GM21723 (cell line): ENCODE measurements at regions not wholly inside any gene's neighbourhood (a gene's known extent, or its start where the extent isn't known, plus 50 kb on each side); places are given as distances from the start of the nearest gene placed in this dataset.

Experiments used
- ATAC-seq: cut with Tn5 transposase; IDR thresholded peaks from one replicate; pipeline ENCODE4 v1.9.1; 2021; ENCODE audit warnings: mild to moderate bottlenecking, moderate library complexity; ENCODE audit not compliant: unreplicated experiment

DNA sequence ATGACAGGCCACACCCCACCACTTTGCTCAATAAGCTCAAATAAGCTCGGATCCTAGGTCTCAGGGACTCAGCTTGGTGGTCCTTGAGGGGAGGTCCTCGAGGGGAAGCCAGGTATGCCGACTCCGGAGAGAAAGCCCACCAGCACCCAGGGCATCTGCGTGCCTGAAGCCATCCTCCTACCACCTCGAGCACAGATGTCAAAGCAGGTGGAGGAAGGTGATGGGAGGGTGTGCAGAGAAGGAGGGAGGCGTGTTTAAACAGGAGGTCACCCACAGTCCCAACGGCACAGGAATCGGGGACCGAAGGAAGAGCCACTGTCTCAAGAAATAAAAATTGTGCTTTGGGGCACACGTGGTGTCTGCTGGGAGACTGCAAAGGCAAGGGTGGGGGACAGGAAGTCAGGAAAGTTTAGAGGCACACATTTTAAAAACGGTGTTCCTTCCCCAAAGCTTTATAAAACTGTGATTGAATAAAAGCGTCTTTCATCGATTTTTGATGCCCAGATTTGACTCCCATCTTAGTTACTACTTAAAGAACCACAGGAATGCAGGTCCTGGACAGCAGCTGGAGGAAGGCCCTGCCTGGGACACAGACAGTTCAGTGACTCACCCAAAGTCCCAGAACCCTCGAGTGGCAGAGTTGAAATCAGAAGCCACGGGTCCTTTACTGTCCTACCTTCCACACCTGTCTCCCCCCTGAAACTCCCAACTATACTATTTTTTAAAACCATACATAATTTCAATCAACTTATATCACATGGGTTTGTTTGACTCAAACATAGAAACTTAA lies 221.0 kb upstream of the PDE10A start:
- no peak for ATAC-seq

DNA sequence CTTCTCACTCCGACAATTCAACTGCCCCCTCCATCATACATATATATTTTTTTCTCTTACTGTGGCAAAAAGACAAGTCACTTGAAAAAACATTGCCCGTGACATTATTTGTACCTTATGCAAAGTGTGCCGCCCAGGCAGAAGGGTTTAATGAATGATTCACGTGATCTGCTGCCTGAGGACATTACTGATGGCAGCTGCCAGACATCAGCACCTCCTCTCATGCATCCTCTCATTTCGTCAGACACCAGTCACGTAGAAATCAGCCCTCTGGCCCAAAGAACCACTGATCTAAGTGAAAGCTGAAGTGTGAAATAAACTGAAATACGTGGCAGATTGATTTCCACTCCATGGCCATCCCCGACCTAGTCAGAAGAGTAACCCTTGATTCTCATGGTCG lies 218.8 kb upstream of the PDE10A start:
- ATAC-seq, result no peak

DNA sequence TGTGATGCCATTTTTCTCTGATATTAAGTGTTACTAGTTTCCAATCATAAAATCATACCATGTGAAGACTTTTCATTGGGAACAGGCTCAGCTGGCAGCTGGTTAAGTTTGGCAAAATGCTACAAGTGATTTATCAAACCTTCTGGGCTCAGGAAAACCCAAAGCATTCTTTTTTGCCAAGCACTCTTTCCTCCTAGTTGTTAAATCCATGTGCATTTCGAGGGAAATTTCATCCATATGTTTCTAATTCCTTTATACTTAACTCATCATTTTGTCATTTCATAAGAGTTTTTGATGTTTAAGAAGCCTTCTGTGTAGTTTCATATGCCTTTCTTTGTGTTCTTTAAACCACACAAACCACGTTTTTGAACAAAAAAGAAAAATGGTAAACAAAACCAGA lies 217.6 kb upstream of the PDE10A start:
- ATAC-seq, result no peak

DNA sequence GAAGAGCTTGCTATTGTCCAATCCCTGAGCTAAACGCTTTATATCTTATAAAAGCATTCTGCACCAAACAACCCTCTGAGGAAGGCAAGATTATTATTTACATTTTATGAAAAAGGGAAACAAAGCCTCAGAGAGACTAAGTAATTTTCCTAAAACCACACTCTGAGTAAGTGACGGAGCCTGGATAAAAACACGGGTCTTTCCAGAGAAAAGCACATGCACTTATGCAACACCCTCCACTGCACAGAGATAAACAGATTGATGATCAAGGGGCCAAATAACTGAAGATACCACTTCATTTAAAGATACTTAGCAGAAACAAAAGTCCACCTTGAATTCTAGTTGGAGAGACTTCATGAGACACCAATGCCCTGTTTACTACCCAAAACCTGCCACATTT lies 214.7 kb upstream of the PDE10A start:
- ATAC-seq, result no peak

- no peak for ATAC-seq
Measured at GRCh38 chr6:165877192-165877591, 214.2 kb upstream of the PDE10A start.

- no peak for ATAC-seq
Measured at GRCh38 chr6:165876588-165876987, 213.5 kb upstream of the PDE10A start.

DNA sequence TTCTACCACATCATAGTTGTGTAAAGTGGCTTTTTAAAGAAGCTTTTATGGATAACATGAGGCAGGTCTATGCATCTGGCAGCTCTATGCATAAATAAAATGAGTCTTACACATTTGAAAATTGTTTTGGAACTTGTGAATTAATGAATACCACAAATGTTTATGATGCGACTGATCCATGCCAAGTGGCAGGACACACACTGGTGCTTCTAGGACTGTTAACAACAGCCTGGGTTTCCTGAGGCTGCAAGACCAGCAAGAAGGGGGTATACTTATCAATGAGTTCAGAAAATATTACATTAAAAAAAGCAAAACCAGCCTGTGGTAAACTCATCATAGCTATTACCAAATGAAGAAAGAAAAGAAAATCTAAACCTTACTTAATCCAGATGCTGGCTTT lies 212.9 kb upstream of the PDE10A start:
- ATAC-seq, result no peak

DNA sequence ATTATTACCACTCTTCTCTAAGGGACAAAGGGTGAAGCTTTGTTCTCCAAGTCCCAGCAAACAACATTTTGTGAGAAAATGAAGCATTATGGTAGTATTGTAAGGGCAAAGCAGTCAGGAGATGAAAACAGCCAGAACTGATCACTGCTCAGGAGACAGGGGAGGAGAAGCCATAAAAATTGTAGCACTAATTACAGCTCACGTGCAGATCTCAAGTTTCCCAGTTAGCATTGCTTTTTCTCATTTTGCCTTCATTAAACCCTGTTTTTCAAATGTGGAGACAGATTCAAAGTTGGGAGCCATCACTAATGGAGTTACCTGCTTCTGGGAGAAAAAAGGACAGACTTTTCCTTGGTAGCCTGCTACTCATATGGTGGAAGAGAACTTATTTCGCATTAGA lies 210.9 kb upstream of the PDE10A start:
- ATAC-seq, result no peak

DNA sequence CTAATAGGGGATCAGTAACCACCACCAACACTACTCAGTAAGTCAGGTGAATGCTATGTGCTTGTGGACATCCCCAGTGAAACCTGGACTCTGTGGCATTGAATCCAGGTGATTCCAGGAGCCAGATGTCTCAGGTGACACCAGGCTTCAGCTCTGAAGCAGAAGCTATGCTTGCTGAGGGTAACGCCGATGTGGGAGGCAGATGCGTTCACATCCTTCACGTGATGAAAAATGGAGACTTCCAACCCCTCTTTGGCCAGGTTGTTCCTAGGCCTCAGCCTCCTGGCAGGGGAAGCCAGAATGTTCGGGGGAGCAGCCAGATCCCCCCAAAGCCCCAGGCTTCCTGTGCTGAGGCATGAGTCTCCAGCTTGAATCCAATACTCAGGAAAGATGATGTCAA lies 209.8 kb upstream of the PDE10A start:
- no peak for ATAC-seq

- ATAC-seq, result no peak
Measured at GRCh38 chr6:165872311-165872710, 209.3 kb upstream of the PDE10A start.

GRCh38 chr6:165871571-165871970 lies 208.5 kb upstream of the PDE10A start:
- no peak for ATAC-seq

- no peak for ATAC-seq
Measured at GRCh38 chr6:165869526-165869925, 206.5 kb upstream of the PDE10A start.

DNA sequence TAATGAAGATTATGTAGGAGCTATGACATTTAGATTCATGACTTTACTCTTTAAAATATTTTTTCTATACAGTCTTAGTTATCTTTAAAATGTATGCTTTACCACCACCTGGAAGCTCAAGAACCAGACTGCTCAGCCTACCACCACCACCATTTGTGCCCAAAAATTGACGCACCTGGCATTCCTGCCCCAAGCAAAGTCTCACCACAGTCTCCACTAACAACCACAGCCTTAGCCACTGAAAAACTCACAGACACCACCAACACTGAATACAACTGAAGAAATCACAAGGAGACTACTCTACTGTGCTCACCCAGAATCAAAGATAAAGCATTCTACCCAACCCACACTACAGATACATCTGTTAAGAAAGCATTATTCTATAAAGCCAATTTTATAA lies 201.9 kb upstream of the PDE10A start:
- no peak for ATAC-seq

DNA sequence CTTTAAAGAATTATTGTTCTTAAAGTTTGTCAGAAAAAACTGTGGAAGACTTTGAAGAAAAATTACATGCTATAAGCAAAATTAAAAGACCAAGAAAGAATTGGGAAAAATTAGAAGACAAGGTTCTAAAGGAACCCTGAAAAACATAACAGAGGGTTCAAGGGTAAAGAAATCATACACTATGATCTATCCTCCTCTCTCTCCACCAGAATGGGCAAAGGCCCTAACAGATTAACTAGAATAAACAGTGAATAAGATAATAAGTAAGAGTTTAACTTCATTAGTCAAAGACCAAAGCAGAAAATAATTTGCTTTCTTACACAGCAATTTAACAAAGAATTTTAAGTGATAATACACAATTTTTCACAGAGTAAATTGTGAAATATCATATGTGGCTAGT lies 201.2 kb upstream of the PDE10A start:
- ATAC-seq, result no peak

- no peak for ATAC-seq
Measured at GRCh38 chr6:165863801-165864200, 200.8 kb upstream of the PDE10A start.

- no peak for ATAC-seq
Measured at GRCh38 chr6:165862813-165863212, 199.8 kb upstream of the PDE10A start.

GRCh38 chr6:165861226-165861625 lies 198.2 kb upstream of the PDE10A start:
- ATAC-seq, result no peak

DNA sequence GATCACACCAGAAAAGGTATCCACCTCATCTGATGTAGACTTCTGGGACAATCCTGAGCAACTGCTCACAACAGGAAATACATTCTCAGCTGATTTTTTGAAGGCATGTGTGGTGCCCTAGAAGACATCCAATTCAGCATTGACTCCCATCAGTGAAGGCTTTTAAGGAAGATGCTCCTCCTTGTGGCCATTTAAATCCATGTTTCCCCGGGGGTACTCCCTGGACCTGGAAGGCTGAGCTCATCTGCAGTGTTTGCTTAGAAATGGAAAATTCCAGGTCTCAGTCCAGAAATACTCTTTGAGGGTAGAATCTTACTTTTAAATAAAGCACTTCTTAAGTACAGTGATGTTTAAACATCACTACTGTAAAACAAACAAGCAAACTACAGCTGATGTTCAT lies 195.5 kb upstream of the PDE10A start:
- no peak for ATAC-seq

GRCh38 chr6:165855856-165856255 lies 192.8 kb upstream of the PDE10A start:
- no peak for ATAC-seq

GRCh38 chr6:165854863-165855593 lies 192.0 kb upstream of the PDE10A start:
- ATAC-seq, result no peak

DNA sequence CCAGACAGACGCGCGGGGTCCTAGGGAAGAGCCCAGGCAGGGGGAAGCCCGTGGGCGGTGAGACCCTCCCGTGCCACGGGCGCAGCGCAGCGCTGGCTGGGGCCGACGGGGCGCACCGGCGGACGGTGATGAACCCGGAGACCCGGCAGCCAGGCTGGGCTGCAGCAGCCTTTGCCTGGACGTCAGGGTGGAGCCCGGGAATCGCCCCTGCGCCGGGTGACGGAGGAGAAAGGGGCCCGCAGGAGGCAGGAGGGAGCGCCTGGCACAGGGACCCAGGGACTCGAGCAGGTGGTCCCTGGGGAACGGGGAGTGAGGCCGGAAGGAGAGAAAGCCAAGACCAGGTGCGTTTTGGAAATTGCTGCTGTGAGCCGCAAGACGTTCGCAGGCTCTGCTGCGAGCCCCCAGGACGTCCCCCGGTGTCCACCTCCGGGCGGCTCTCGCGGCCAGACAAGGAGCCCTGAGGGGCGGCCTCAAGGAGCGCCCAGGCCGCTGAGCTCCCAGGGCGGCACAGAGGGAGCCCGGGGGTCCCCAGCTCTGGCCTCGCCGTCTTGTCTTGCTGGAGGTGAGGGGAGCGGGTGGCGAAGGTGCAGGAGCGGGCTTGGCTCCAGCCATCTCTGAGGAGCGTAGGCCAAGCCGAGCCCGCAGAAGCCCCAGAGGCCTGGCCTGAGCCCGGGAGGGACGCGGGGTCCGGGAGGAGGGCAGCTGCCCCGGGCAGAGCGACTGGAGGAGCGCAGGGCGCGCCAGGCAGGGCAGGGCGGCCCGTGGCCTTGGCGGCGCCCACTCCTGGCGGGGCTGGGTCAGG lies 191.2 kb upstream of the PDE10A start:
- no peak for ATAC-seq

DNA sequence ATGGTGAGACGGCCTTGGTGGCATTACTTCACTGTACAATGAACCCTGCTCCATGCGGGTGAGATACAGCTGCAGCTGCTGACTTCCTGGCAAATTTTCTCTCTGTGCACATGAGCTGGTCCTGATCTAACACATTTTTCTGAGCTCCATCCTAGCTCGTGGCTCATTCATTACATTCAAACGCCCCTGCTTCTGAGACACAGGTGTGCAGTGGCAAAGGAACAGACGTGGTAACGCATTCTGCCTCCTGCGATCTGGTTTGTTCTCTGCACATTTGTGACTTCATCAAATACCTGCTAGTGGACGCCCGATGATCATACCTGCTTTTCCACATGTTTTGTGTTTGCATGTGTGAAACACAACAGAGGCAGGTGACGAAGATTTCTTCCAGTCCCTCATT lies 189.6 kb upstream of the PDE10A start:
- ATAC-seq, result no peak
